Parathyroid adenoma (tissue), 2 donors: ENCODE measurements at regions not wholly inside any gene's neighbourhood (a gene's known extent, or its start where the extent isn't known, plus 50 kb on each side); places are given as distances from the start of the nearest gene placed in this dataset.

ENCODE experiments used
- H2AFZ ChIP-seq: fragments of 300-600 bp; sonication (generic); one replicate; pipeline ENCODE4 v1.7.0; 2017; ENCODE audit warnings: antibody characterized with exemption, mild to moderate bottlenecking
- H3K27ac ChIP-seq: fragments of 300-600 bp; sonication (generic); one replicate; pipeline ENCODE4 v1.7.0; 2017
- H3K27me3 ChIP-seq: fragments of 300-600 bp; sonication (generic); one replicate; pipeline ENCODE4 v1.7.0; 2017; ENCODE audit warnings: low read length; ENCODE audit not compliant: control insufficient read depth, insufficient read depth
- H3K36me3 ChIP-seq: fragments of 300-600 bp; sonication (generic); one replicate; pipeline ENCODE4 v1.7.0; 2017; ENCODE audit warnings: low read length; ENCODE audit not compliant: control insufficient read depth, insufficient read depth
- H3K4me1 ChIP-seq: fragments of 300-600 bp; sonication (generic); one replicate; pipeline ENCODE4 v1.7.0; 2017; ENCODE audit warnings: control low read depth
- H3K4me2 ChIP-seq: fragments of 300-600 bp; sonication (generic); one replicate; pipeline ENCODE4 v1.7.0; 2017; ENCODE audit warnings: low read length
- H3K4me3 ChIP-seq: fragments of 300-600 bp; sonication (generic); one replicate; pipeline ENCODE4 v1.7.0; 2017; ENCODE audit warnings: low read depth, low read length
- H3K79me2 ChIP-seq: fragments of 300-600 bp; sonication (generic); one replicate; pipeline ENCODE4 v1.7.0; 2017; ENCODE audit warnings: control low read depth
- H3K9ac ChIP-seq: fragments of 300-600 bp; sonication (generic); one replicate; pipeline ENCODE4 v1.7.0; 2017; ENCODE audit warnings: mild to moderate bottlenecking
- H3K9me3 ChIP-seq: fragments of 300-600 bp; sonication (generic); one replicate; pipeline ENCODE4 v1.7.0; 2017; ENCODE audit warnings: low read length; ENCODE audit not compliant: control insufficient read depth
- TF ChIP-seq, protein P1 (sequence below): fragments of 300-600 bp; sonication (generic); IDR thresholded peaks from one replicate; pipeline ENCODE4 v1.7.0; 2017; ENCODE audit warnings: antibody characterized with exemption, mild to moderate bottlenecking
- donor health status: primary hyperparathyroidism.

DNA sequence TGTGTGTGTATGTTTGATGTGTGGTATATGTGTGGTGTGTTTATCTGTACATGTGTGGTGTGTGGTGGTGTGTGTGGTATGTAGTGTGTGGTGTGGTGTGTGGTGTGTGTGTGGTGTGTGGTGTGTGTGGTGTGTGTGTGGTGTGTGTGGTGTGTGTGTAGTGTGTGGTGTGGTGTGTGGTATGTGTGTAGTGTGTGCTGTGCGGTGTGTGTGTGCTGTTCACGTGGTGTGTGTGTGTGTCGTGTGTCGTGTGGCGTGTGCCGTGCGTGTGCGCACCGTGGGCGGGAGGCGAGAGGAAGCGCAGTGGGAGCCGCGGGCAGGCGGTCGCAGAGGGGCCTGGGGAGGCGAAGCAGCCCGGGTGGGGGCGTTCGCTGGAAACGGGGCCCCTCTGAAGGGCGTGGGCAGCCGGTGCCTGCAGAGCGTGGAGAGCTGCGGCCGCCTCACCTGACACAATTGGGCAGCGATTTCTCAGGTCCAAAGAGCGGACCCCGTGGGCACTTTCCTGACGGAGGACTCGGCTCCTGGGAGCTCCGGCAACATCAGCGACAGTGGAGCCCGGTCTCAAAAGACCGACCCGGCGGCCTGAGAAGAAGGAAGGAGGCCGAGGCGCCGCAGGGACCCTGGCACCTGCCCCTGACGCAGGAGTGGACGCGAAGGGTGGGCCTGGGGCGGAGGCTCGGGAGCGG is 741.1 kb upstream of the SALL3 start:
- Histone ChIP-seq H3K4me1 (no peaks in the 10 kb centered on the region), H3K9me3 (no peaks in the 10 kb centered on the region), H3K27me3 (no peaks in the 10 kb centered on the region), H3K36me3 (no peaks in the 10 kb centered on the region), H3K27ac (no peak overlapping the region), H3K4me2 (no peak overlapping the region), H3K79me2 (no peaks in the 10 kb centered on the region), H3K9ac (no peak overlapping the region), H2AFZ (no peak overlapping the region), H3K4me3 (no peak overlapping the region)
- TF ChIP-seq, protein P1, sequence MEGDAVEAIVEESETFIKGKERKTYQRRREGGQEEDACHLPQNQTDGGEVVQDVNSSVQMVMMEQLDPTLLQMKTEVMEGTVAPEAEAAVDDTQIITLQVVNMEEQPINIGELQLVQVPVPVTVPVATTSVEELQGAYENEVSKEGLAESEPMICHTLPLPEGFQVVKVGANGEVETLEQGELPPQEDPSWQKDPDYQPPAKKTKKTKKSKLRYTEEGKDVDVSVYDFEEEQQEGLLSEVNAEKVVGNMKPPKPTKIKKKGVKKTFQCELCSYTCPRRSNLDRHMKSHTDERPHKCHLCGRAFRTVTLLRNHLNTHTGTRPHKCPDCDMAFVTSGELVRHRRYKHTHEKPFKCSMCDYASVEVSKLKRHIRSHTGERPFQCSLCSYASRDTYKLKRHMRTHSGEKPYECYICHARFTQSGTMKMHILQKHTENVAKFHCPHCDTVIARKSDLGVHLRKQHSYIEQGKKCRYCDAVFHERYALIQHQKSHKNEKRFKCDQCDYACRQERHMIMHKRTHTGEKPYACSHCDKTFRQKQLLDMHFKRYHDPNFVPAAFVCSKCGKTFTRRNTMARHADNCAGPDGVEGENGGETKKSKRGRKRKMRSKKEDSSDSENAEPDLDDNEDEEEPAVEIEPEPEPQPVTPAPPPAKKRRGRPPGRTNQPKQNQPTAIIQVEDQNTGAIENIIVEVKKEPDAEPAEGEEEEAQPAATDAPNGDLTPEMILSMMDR, result no peak

DNA sequence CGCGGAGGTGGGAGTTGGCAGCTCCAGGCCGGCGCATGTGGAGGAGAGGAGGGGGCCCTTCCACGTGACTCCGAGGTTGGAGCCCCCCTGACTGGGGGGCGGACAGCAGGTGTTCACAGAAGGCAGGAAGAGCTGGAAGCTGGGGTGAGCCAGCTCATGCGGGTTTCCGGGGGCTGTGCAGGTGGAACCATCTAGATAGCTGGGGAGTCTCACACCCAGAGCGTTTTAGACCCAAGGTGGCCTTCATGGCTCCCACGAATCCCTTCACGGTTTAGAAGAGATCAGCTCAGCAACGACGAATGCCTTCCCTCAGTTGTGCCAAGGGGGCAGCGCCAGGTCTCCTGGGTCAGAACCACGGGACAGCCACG is 740.5 kb upstream of the SALL3 start:
- no peaks in the 10 kb centered on the region for H3K4me1 ChIP-seq
- TF ChIP-seq, protein P1, result no peak
- no peak overlapping the region for H3K4me2 ChIP-seq
- no peak overlapping the region for H3K4me3 ChIP-seq
- H3K9ac ChIP-seq, result no peak overlapping the region
- no peaks in the 10 kb centered on the region for H3K27me3 ChIP-seq
- no peaks in the 10 kb centered on the region for H3K79me2 ChIP-seq
- H3K36me3 ChIP-seq, result no peaks in the 10 kb centered on the region
- no peak overlapping the region for H3K27ac ChIP-seq
- no peaks in the 10 kb centered on the region for H3K9me3 ChIP-seq
- H2AFZ ChIP-seq, result no peak overlapping the region

DNA sequence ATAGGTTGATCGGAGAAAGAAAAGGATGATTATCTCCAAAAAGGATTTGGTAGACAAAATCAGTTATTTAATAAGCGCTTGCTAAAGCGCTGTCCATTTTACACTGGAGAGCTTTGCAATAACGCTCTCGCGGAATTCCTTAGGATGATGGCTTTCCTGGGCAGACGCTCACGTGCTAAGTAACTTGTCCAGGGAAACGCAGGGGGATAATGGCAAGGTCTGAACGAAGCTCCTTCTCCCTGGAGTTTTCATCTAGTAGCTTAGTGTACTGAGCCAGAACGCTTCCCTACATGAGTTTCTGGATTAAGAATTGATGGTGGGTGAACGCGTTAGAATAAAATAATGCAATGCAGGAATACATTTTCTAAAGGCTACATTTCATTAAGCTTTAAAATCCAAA is 739.5 kb upstream of the SALL3 start:
- Histone ChIP-seq H3K4me3 (no peak overlapping the region), H3K27me3 (no peaks in the 10 kb centered on the region), H3K4me1 (no peaks in the 10 kb centered on the region), H3K27ac (no peak overlapping the region), H3K79me2 (no peaks in the 10 kb centered on the region), H3K4me2 (no peak overlapping the region), H3K9ac (no peak overlapping the region), H3K9me3 (no peaks in the 10 kb centered on the region), H2AFZ (no peak overlapping the region), H3K36me3 (no peaks in the 10 kb centered on the region)
- TF ChIP-seq, protein P1, result no peak

DNA sequence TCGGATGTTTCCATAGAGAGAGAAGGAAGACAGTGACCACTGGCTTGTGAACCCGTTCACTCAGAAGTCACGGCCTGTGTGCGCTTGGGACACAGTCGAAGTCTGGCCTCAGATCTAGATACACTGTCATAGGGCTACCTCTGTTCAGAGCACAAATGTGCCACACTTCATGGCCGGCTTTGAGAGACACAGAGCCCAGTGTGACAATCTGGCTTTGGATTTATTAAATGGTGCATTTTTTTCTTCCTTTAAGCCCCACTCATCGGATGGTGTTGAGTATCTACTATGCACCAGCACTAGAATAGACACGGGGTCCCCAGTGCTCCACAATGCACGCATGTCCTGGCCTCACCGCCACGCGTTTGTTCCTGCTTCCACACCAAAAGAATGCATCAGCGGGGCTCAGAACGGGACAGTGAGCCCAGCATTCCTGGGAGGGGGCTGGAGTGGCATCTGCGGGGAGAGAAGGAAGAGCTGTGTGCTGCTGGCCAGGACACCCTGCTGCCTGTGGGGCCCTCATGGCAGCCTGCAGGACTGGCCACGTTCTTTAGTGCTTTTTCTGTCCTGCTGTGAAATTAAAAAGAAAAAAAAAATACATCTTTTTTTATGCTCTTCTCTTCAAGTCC is 738.9 kb upstream of the SALL3 start:
- no peak overlapping the region for H3K4me3 ChIP-seq
- no peaks in the 10 kb centered on the region for H3K9me3 ChIP-seq
- H3K27me3 ChIP-seq, result no peaks in the 10 kb centered on the region
- no peaks in the 10 kb centered on the region for H3K4me1 ChIP-seq
- TF ChIP-seq, protein P1, result no peak
- H3K27ac ChIP-seq, result no peak overlapping the region
- H3K36me3 ChIP-seq, result no peaks in the 10 kb centered on the region
- no peaks in the 10 kb centered on the region for H3K79me2 ChIP-seq
- H2AFZ ChIP-seq, result no peak overlapping the region
- H3K4me2 ChIP-seq, result no peak overlapping the region
- H3K9ac ChIP-seq, result no peak overlapping the region
